ENCODE measurements at regions not wholly inside any gene's neighbourhood (a gene's known extent, or its start where the extent isn't known, plus 50 kb on each side); places are given as distances from the start of the nearest gene placed in this dataset.

GRCh38 chr16:86134802-86135461, 236.0 kb downstream of the IRF8 start:
- H3K4me3 ChIP-seq (ENCODE audit: low read depth, low read length), result no peak overlapping the region
- TF ChIP-seq CTCF (IDR thresholded peaks at IDR 0.05; ENCODE audit: insufficient read depth, low read depth, low read length, missing control alignments), result no peak
- no peak for DNase-seq (ENCODE audit: low read depth)

- no peak for TF ChIP-seq CTCF (IDR thresholded peaks at IDR 0.05; ENCODE audit: insufficient read depth, low read depth, low read length, missing control alignments)
- DNase-seq (ENCODE audit: low read depth), result peak; percentile 11
- H3K4me3 ChIP-seq (ENCODE audit: low read depth, low read length), result no peak overlapping the region
These were observed 238.4 kb downstream of the IRF8 start for GRCh38 chr16:86137359-86137758.

GRCh38 chr16:86138121-86139085, 239.4 kb downstream of the IRF8 start:
- H3K4me3 ChIP-seq (ENCODE audit: low read depth, low read length), result no peak overlapping the region
- no peak for DNase-seq (ENCODE audit: low read depth)
- TF ChIP-seq CTCF (IDR thresholded peaks at IDR 0.05; ENCODE audit: insufficient read depth, low read depth, low read length, missing control alignments), result no peak

- peak; percentile 21 for DNase-seq (ENCODE audit: low read depth)
- no peak for TF ChIP-seq CTCF (IDR thresholded peaks at IDR 0.05; ENCODE audit: insufficient read depth, low read depth, low read length, missing control alignments)
- H3K4me3 ChIP-seq (ENCODE audit: low read depth, low read length), result no peak overlapping the region
These were observed 243.9 kb downstream of the IRF8 start for GRCh38 chr16:86142801-86143236.

GRCh38 chr16:86143666-86144065, 244.7 kb downstream of the IRF8 start:
- no peak for TF ChIP-seq CTCF (IDR thresholded peaks at IDR 0.05; ENCODE audit: insufficient read depth, low read depth, low read length, missing control alignments)
- no peak for DNase-seq (ENCODE audit: low read depth)
- no peak overlapping the region for H3K4me3 ChIP-seq (ENCODE audit: low read depth, low read length)

GRCh38 chr16:86145669-86146068, 246.7 kb downstream of the IRF8 start:
- H3K4me3 ChIP-seq (ENCODE audit: low read depth, low read length), result no peak overlapping the region
- no peak for DNase-seq (ENCODE audit: low read depth)
- TF ChIP-seq CTCF (IDR thresholded peaks at IDR 0.05; ENCODE audit: insufficient read depth, low read depth, low read length, missing control alignments), result no peak
